Breast epithelium (tissue), 3 donors: ENCODE measurements at regions not wholly inside any gene's neighbourhood (a gene's known extent, or its start where the extent isn't known, plus 50 kb on each side); places are given as distances from the start of the nearest gene placed in this dataset.

Source experiments
- CTCF ChIP-seq, 3 donors: fragments of 450-650 bp; IDR thresholded peaks; one replicate each; pipeline ENCODE4 v1.5.1; 2016 to 2017; ENCODE audit warnings: antibody characterized with exemption in 3 of 3, mild to moderate bottlenecking in 3 of 3, moderate library complexity in 3 of 3
- POLR2A ChIP-seq: fragments of 450-650 bp; IDR thresholded peaks from one replicate; pipeline ENCODE4 v1.6.1; 2016; ENCODE audit warnings: antibody characterized with exemption, mild to moderate bottlenecking, moderate library complexity

GRCh38 chr13:74077792-74078191, 56.4 kb downstream of the KLF12 start:
- no peak for TF ChIP-seq CTCF (IDR thresholded peaks at IDR 0.05)
- no peak for TF ChIP-seq POLR2A
